NCI-H187 treated with DMSO at 0.1 percent for 48 hours (cell line): ENCODE measurements at regions not wholly inside any gene's neighbourhood (a gene's known extent, or its start where the extent isn't known, plus 50 kb on each side); places are given as distances from the start of the nearest gene placed in this dataset.

Source experiments
- DNase-seq: peaks from one replicate; lab custom pipeline; 2025; lab: John Stamatoyannopoulos, UW

DNA sequence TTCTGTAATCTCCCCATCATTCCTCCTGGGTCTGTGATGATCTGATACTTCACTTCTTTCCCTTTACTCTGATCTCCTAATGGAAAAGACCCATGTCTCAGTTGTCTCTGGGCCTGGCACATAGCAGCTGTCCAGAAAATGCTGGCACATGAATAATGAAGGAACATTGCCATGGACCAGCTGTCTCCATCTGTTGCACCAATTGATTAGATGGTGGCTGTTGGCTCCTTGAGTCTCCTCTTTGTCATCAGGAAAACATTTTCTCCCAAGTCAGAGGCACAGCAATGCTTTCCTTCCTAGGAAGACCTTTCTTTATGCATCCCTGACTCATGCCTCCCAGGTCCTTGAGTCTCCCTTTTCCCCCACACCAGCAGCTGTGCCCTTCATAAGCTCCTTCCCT is 286.2 kb upstream of the CXCR4 start:
- no peak for DNase-seq

DNA sequence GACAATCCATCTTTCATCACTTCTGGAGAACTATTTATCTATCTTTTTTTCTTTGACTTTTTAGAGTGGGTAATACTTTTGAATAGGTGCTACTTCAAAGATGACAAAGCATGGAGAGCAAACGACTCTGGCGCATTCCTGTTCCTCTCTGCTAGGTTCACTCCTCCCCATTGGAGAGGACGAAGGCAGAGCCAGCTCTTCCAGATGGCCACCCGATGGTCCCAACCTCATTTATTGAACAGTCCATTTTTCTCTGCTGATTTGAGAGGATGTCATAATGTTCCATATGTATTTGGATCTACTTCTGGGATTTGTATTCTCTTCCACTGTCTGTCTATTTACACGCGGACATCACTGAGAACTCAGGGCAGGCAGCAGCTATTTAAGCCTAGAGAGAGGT is 284.3 kb upstream of the CXCR4 start:
- DNase-seq, result no peak

DNA sequence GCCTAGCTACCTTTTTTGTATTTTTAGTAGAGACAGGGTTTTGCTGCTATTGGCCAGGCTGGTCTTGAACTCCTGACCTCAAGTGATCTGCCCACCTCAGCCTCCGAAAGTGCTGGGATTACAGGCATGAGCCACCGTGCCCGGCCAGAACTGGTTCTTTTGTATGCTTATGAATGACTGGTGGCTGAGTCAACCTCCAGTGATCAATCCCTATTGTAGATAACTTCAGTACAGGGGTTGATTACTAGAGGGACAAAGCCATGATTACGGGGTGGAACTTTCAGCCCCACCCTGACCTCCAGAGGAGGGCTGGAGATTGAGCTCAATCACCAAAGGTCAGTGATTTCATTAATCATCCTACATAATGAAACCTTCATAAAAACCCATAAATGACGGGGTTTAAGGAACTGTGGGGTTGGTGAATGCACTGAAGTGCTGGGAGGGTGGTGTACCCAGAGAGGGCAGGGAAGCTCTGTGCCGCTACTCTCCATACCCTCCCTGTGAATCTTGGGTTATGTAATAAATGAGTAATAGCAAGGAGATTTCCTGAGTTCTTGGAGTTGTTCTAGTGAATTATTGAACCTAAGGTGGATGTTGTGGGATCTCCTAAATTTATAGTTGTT is 281.8 kb upstream of the CXCR4 start:
- no peak for DNase-seq

DNA sequence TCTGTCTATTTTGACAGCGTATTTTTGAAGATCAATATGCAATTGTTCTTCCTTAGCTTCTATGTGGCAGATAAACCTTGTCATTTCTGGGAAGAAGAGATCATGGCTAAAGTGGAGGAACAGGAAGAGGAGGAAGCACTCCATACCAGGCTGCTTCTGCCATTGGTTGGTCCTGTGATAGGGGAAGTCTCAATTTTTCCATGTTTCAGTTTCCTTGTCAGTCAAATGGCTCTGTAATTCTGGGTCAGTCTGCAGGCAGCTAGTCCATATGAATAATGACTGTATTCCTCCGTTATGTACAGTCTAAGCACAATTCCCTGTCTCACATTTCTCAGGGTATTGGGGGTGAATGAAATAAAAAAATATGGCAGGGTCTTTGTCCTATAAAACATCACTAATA is 277.6 kb upstream of the CXCR4 start:
- no peak for DNase-seq

DNA sequence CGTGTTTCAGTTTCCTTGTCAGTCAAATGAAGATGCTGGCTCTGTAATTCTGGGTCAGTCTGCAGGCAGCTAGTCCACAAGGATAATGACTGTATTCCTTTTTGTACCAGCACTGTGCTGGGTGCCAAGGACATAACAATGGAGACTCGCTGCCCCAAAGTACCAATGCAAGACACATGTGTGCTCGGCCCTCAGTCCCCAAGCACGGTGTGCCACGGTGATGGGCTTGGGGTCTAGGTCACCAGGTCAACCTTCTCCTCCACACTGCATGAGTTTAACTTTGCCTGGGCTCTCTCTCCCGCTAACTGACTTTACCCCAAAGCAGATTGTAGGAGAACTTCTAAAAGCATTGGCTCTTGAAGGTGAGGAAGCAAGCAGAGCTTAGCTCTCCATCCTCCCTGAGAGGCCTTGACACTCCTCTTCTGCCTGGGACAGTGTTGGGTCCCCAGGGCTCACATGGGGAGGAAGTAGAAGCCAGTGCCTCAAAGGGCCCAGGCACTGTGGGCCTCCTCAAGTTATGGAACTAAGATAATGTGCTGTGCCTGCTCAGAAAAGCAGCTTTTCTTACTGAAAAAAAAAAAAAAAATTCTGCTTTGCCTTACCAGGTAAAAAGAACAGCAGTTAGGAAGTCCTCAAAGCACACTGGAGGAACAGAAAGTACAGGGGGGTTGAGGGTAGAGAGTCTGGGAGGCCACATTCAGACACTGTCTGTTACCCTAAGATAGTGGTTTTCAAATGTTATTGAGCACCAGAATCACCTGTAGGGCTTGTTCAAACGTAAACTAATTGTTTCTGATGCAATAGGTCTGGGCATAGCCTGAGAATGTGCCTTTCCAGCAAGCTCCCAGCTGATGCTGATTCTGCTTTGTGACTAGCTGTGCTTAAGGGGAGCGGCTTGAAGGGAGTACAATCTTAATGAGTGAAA is 276.4 kb upstream of the CXCR4 start:
- no peak for DNase-seq

DNA sequence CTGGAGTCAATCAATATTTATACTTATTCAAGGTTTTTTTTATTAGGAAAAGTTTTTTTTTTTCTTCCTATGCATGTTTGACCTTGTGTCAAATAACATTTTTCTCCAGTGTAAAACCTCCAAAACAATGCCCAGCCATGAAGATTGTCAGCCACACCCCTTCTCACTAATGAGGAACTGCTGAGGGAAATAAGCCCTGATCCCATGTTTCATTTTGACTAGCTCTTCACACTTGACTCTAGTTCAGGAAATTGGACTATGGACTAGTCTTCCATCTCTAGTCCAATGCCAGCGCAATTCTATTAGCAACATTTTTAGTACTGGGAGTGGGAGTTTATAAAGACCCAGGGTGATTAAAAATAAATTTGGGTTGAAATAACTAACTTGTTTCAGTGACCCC is 275.6 kb upstream of the CXCR4 start:
- no peak for DNase-seq

DNA sequence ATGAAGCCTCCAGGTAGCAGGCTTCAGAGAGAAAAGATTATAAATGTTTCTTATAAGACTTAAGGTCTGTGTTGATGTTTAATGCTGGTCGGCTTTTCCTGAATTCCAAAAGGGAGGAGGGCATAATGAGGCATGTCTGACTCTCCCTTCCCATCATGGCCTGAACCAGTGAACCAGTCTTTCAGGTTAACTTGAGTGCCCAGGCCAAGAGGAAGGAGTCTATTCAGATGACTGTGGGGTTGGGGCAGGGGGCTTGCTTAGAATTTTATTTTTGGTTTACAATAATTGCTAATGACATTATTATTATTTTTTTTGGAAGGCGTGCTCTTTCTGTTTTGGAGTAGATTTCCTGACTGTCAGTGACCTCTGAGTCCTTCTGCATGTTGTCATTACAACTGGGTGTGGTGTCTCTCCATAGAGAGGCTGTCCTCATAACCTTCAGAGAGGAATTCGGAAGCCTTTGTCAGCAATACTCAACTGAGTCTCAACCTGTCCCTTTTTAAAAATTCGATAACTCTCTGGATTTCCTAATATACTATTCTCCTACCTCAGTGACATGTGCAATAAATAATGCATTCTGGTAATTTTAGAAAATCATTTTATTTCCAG is 275.1 kb upstream of the CXCR4 start:
- DNase-seq, result no peak

DNA sequence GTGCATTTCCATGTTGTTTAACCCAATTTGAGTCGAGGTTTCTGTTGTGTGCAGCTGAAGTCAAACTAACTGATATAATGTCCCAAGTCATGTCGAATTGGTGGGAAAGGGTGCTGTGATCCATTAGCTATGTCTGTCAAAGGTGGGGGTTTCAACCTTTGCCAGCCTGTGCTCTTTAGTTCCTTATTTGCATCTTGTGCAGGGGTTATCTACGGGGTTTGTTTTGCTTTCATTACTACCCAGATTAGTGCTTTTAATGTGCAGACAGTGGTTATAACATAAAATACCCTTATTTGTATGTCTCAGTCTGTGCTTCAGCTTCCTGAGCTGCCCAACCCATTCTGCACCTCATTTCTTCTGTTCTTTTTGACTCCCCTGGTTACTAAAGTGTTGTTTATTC is 271.9 kb upstream of the CXCR4 start:
- DNase-seq, result no peak

DNA sequence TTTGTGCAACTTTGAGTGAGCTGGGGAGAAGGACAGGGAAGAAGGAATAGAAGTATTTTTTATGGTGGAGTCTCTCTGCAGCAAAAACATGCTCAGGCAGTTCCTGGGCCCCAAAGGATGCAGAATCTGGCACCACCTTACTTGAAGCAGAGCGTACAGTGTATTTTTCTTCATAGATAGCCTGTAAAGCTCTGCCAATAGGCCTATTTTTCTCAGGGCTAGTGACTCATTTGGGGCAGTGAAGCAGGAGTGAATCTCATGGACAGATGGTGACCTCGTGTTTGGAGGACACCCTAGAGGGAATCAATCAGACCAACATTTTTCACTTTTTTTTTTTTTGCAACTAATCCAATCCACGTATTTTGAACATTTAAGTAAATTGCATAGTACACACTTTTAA is 268.1 kb upstream of the CXCR4 start:
- DNase-seq, result no peak

DNA sequence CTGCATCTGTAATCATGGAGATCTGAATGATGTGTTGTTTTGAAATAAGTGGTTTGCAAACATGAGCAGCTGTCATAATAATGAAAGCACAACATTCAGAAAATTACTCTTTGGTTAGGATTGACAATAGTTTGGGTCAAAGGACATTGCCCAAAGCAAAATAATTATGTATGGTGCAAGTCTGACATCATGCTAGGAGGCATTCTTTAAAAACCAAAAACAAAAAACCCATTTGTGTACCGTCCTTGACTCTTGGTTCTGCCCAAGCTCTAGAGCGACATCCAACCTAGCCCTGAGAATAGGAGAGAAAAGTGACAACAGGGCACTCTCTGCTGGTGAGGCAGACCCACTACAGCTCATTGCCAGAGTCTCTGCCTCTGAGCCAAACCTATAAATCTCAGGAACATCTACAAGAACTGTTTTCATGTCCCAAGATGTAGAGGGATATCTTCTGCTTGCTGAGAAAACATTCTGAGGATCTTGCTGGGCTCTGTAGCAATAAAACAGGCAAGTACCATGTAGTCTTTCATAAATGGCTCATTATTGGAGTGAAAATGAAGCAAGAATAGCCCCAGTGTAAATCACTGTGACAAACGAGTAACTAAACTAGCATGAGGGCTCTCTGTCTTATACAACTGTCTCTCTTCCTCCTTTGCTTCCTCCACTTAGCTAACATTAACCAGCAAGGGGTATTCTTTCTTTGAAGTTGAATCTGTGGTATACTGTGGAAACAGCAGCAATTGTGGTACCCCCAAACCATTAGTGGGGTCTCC is 266.8 kb upstream of the CXCR4 start:
- DNase-seq, result no peak

DNA sequence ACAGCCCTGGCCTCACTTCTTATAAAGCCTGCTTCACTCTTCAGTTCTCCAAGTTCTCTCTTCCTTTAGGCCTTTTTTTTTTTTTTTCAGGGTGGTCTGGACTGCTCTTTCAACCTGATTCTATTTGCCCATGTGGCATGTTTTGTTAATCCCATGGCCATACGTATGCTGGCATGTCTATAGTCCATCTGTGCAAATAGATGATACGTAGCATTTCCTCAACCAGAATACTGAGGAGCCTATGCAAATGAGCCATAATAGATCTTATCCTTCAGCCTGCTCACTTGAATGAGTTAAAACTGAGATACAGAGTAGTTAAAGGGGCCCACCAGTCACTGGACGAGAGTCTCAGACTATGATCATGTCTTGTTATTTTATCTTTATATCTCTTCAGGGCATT is 265.2 kb upstream of the CXCR4 start:
- DNase-seq, result no peak

DNA sequence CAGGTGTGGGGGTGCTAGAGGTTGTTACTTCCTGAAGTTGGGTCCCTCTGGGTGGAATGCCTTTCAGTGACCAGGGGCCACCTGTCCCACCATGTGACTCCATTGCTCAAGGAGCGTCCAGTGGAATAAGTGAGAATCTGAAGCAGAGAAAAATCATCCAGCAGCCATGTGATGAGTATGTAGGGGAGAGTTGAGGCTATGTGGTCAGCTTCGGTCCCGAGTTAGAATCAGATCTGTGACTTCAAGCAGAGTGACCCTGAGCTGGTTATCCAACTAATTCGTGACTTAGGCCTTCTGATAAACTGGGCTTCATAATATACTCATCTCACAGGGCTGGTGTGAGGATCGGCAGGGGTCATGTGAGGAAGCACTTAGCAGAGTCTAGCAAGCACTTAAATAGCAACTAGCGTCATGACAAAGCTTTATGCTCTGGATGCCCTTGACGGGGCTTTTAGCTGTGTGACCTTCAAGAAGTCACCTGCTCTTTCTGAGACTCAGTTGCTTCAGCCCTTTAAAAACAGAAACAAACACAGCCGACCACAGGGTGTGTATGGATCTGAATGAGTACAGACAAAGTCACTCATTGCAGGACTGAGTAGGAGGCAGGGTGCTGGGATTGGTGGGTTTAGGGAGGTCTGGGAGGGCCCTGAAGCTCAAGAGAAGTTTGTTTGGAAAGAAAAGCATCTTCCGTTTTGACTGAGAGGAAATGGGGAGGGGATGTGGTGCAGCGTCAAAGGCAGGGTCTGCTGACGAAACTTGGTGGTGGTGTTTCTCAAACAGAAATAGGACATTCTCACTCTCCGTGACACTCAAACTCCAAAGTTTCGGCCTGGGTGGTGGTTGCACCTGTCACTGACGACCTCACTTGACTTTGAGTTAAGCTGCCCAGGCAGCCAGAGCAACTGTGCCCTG is 264.0 kb upstream of the CXCR4 start:
- no peak for DNase-seq

DNA sequence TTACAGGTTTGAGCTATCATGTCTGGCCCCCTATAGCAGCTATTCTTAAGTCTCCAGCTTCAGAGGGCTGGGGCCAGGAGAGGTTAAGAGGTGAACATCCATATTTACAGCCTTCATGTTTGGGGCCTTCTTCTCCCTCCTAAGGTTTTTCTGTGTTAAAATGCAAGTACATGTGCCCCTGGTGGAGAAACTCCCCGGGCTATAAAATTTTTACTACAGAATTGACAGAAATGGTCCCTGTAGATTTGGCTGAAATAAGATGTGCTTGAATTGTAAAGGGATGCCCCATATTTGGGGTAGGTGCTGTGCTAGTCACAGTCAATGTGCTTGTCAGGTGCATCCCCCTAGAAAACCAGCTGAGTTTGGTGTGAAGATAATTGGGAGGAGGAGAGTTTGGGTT is 263.3 kb upstream of the CXCR4 start:
- DNase-seq, result no peak

DNA sequence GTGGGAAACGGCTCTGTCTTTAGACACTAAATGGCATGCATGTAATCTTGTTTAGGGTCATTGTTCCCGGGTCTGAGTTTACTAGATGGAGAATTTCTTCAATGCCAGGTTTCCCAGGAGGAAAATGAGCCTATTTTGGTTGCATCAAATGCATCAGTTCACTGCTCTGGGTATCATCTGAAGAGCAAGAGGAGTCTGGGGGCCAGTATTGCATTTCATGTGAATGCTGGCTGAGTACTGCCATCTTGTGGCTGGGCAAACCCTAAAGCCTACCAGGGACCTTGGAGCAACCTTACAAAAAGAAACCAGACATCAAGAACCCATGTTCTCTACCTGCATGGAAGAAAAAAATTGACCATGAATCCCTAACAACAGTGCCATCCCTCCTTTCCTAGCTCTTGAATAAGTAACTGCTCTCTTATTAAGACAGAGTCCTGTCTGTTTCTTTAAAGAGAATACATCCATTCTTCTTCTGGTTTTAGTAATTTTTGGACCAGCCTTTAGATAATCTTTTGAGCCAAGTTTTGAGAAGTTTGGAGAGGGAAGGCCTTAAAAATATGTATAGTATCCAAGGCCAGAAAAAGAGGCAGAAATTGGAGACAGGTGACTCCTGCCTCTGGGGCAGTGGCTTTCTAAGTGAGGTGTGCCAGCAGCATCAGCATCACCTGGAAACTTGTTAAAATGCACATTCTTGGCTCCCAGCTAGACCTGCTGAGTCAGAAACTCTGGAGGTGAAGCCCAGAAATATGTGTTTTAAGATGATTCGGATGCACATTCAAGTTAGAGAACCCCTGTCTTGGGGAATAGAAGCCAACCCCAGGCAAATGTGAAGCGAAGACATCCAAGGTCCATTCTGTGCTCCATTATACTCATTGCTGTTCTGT is 261.0 kb upstream of the CXCR4 start:
- DNase-seq, result no peak

DNA sequence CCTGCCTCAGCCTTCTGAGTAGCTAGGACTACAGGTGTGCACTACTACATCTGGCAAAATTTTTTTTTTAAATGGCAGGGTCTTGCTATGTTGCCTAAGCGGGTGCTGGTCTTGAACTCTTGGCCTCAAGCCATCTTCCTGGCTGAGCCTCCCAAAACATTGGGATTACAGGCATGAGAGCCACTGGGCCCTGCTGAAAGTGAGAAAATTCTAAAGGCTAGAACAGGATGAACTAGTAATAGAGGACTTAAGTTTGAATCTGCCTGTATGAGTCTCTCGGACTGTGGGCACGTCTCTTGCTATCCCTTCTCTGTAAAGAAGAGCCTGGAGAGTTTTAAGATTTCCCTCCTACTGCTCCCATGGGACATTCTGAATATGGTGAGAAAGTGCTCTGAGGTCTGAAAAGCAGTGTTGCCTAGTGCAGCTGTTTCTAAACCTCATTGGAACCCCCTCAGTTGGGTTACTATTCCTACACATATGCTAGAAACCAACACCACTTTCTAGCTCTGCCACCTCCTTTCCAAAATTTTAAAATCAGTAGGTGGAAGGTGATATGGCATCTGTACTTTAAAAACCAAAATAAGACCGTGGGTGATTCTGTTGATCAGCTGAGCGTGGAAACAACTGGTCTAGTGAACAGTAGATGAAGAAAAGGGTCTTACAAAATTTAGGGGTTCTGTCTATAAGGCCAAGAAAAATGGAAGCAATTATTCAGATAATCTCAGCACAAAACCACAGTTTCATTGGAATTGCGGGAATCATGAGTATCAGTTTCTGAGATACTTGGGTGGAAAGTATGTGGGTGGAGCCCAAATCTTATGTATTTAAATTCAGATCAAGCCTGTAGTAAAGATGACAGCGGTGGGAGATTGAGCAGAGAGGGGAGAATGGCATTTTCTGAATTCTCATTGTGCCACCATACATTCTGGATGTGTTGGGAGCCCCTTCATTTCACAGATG is 259.8 kb upstream of the CXCR4 start:
- DNase-seq, result no peak

DNA sequence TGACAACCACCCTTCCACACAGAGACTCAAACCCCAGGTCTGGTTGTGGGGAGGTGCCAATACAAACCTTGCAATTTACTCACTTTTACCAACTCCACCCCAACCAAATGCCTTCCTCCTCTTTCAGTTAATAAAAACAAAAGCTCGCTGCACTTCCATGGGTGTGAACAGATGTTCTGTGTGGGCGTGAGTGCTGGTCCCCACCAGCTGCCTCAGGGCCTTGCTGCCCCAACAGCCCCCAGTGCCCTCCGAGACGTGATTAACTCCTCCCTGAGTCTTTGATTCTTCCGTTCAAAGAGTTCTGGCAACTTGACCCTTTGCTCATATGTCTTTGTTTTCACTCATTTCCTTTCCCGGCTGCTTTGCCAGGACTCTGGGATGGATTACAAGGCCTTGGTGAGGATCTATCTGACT is 258.9 kb upstream of the CXCR4 start:
- no peak for DNase-seq

DNA sequence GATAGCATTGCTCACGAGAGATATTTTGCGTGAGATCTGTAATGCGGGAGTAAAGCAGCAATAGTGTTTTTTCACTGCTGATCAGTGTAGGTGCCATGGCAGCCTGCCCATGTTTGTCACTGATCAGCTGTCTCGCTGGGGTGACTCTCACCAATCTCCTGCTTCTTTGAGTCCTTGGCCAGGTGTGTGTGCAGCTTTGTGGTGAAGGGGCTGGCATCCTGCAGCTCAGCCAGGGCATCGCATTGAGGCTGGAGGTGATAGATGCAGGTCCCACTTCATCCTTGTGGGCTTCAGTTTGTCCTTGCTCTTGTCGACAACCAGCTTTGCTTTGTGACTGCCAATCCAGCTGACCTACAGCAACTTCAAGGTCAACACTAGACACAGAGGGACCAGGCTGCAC is 258.3 kb upstream of the CXCR4 start:
- DNase-seq, result no peak

DNA sequence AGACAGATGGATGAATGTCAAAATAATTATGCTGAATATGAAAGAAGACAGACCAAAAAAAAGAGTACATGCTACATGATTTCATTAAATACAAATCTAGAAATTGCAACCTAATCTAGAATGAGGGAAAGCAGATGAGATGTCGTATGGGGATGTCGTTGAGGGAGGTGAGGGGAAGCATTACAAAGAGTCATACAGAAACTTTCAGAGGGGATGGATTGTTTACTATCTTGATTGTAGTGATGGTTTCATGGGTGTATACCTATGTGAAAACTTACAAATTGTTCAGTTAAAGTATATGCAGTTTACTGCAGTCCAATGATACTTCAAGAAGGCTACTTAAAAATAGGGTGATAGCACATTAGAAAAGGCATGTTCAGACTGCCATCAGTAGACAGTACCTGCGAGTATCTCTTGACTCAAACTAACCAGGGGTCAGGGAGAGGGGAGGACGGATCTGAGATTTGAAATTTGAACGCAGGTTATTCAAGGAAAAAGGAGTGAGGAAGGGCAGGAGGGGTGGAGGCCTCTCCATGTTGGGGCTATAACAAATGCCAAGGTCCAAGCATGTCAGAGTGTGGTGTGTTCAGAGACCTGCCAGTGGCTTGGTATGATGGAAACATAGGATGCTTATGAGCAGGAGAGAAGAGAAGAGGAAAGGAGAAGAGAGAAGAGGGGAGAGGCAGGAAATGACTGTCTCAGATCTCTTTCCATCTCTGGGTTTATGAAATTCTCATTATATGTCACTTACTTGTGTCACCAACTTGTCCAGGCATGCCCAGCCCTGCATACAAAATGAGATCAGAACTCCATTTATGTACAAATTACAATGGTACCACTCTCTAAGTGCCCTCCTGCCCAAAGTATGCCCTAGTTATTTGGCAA is 257.3 kb upstream of the CXCR4 start:
- no peak for DNase-seq
